ENCODE measurements at regions not wholly inside any gene's neighbourhood (a gene's known extent, or its start where the extent isn't known, plus 50 kb on each side); places are given as distances from the start of the nearest gene placed in this dataset.

GRCh38 chr12:58640314-58640713, 280.0 kb downstream of the LRIG3 start:
- Histone ChIP-seq H3K27me3 (no peaks in the 10 kb centered on the region), H3K4me1 (no peaks in the 10 kb centered on the region), H3K27ac (no peak overlapping the region), H3K4me3 (no peak overlapping the region), H3K36me3 (no peaks in the 10 kb centered on the region), H3K9me3 (no peaks in the 10 kb centered on the region)
- no peak for ATAC-seq
- TF ChIP-seq, protein P1, sequence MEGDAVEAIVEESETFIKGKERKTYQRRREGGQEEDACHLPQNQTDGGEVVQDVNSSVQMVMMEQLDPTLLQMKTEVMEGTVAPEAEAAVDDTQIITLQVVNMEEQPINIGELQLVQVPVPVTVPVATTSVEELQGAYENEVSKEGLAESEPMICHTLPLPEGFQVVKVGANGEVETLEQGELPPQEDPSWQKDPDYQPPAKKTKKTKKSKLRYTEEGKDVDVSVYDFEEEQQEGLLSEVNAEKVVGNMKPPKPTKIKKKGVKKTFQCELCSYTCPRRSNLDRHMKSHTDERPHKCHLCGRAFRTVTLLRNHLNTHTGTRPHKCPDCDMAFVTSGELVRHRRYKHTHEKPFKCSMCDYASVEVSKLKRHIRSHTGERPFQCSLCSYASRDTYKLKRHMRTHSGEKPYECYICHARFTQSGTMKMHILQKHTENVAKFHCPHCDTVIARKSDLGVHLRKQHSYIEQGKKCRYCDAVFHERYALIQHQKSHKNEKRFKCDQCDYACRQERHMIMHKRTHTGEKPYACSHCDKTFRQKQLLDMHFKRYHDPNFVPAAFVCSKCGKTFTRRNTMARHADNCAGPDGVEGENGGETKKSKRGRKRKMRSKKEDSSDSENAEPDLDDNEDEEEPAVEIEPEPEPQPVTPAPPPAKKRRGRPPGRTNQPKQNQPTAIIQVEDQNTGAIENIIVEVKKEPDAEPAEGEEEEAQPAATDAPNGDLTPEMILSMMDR (IDR thresholded peaks at IDR 0.05): no peak
- DNase-seq: no peak
- intact Hi-C loops (cut with DNase I): no loop called here

DNA sequence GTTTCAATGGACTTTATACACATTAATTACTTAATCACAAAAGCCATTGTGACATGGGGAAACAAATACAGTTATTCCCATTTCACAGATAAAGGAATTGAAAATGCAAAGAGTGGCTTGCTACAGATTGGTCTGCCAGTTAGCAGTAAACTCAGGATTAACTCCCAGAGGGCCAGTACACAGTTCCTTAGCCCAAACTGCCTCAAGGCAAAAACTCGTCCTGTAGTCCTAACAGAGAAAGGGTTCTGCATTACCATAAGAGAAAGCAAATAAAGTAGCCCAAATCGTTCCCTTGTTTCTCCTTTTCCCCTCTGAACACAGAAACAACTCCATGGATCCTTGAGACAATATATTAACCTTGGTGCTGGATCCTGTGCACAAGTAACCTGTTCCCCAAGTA, 274.4 kb downstream of the LRIG3 start:
- DNase-seq (no peak), ATAC-seq (no peak)
- Histone ChIP-seq H3K4me3 (no peak overlapping the region), H3K4me1 (no peaks in the 10 kb centered on the region), H3K27ac (no peak overlapping the region), H3K9me3 (no peaks in the 10 kb centered on the region), H3K27me3 (no peaks in the 10 kb centered on the region), H3K36me3 (no peaks in the 10 kb centered on the region)
- TF ChIP-seq, protein P1 (IDR thresholded peaks at IDR 0.05): no peak
- intact Hi-C loops (cut with DNase I): no loop called here

- intact Hi-C loops (cut with DNase I): no loop called here
- no peaks in the 10 kb centered on the region for H3K9me3 ChIP-seq
- ATAC-seq: no peak
- H3K27me3 ChIP-seq: no peaks in the 10 kb centered on the region
- TF ChIP-seq, protein P1 (IDR thresholded peaks at IDR 0.05): no peak
- DNase-seq: no peak
- no peak overlapping the region for H3K4me3 ChIP-seq
- no peak overlapping the region for H3K27ac ChIP-seq
- no peaks in the 10 kb centered on the region for H3K4me1 ChIP-seq
- no peaks in the 10 kb centered on the region for H3K36me3 ChIP-seq
Observed at GRCh38 chr12:58647495-58647894, 272.8 kb downstream of the LRIG3 start.

DNA sequence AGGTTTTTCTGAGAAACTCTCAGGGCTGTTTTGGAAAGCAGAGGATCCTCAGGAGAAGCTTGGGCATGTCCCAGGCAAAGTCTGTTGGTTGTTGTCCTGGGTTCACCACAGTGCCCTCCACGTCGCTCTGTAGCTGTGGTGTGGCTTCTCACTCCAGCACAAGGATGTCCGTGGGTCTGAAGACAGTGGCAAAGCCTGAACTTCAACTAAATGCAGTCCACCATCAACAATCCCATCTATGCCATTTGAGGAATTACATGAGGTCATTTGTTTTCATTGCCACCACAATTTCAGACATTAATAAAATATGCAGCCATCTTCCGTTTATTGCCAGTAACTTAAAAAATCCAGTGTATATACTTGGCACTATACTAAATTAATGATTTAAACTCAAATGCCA, 272.1 kb downstream of the LRIG3 start:
- H3K4me1 ChIP-seq: no peaks in the 10 kb centered on the region
- no peaks in the 10 kb centered on the region for H3K36me3 ChIP-seq
- no peak overlapping the region for H3K4me3 ChIP-seq
- intact Hi-C loops (cut with DNase I): no loop called here
- TF ChIP-seq, protein P1 (IDR thresholded peaks at IDR 0.05): no peak
- no peak for DNase-seq
- no peak for ATAC-seq
- H3K9me3 ChIP-seq: no peaks in the 10 kb centered on the region
- H3K27me3 ChIP-seq: no peaks in the 10 kb centered on the region
- no peak overlapping the region for H3K27ac ChIP-seq

GRCh38 chr12:58651850-58652249, 268.5 kb downstream of the LRIG3 start:
- no peaks in the 10 kb centered on the region for H3K36me3 ChIP-seq
- intact Hi-C loops (cut with DNase I): no loop called here

GRCh38 chr12:58654021-58654420, 266.3 kb downstream of the LRIG3 start:
- intact Hi-C loops (cut with DNase I): no loop called here
- TF ChIP-seq, protein P1 (IDR thresholded peaks at IDR 0.05): no peak

More at GRCh38 chr12:58651850-58652249, 268.5 kb downstream of the LRIG3 start:
- Histone ChIP-seq H3K4me1 (no peaks in the 10 kb centered on the region), H3K9me3 (no peaks in the 10 kb centered on the region), H3K27ac (no peak overlapping the region), H3K27me3 (no peaks in the 10 kb centered on the region), H3K4me3 (no peak overlapping the region)
- TF ChIP-seq, protein P1 (IDR thresholded peaks at IDR 0.05): no peak
- DNase-seq (no peak), ATAC-seq (no peak)

More at GRCh38 chr12:58654021-58654420, 266.3 kb downstream of the LRIG3 start:
- Histone ChIP-seq H3K9me3 (no peaks in the 10 kb centered on the region), H3K36me3 (no peaks in the 10 kb centered on the region), H3K27me3 (no peaks in the 10 kb centered on the region), H3K4me1 (no peaks in the 10 kb centered on the region), H3K4me3 (no peak overlapping the region), H3K27ac (no peak overlapping the region)
- no peak for ATAC-seq
- no peak for DNase-seq
